HCT116 (cell line): ENCODE measurements at regions not wholly inside any gene's neighbourhood (a gene's known extent, or its start where the extent isn't known, plus 50 kb on each side); places are given as distances from the start of the nearest gene placed in this dataset.

Experiments
- ATAC-seq: fragments of 200-7000 bp; cut with Tn5 transposase; 2 replicates; pipeline ENCODE4 v1.9.1; 2020; ENCODE audit warnings: mild to moderate bottlenecking, moderate library complexity
- BruUV-seq: library from RNA; stranded (reverse); fragments of 400-500 nt; replicated peaks from 2 replicates; lab custom pipeline; 2021; lab: Mats Ljungman, UMichigan
- CTCF ChIA-PET: fragments of 300-600 bp; sonication (Branson Sonifier 250); formaldehyde crosslinking; loops from one replicate; lab custom pipeline; 2021; ENCODE audit warnings: antibody characterized with exemption; lab: Charles Lee
- POLR2A ChIA-PET: fragments of 300-600, 350-600 bp; sonication (Branson Sonifier 250); formaldehyde crosslinking; loops from one replicate; lab custom pipeline; 2021; ENCODE audit warnings: antibody characterized with exemption; lab: Charles Lee
- RAD21 ChIA-PET, 2 experiments: fragments of 300-600 bp; sonication (Branson Sonifier 250); formaldehyde crosslinking; loops; one replicate each; lab custom pipeline; 2023; ENCODE audit warnings: low total read pairs in 2 of 2; ENCODE audit not compliant: uncharacterized antibody in 2 of 2, unreplicated experiment in 2 of 2, low non-redundant PET in 1 of 2; lab: Charles Lee
- DNase-seq: peaks from one replicate; pipeline ENCODE4 v3.0.0-alpha.2; 2010; ENCODE audit warnings: low read depth, low spot score
- H2AFZ ChIP-seq: fragments of 200-600 bp; shearing (Covaris generic), sonication (generic); 2 replicates; pipeline ENCODE4 v1.6.1; 2017; ENCODE audit warnings: low read depth, mixed run types, mixed read lengths, antibody characterized with exemption, low read length; ENCODE audit not compliant: poor library complexity, severe bottlenecking
- H3K27ac ChIP-seq: 2 replicates; pipeline ENCODE4 v1.5.1; 2012; ENCODE audit warnings: low read depth, low read length
- H3K27me3 ChIP-seq: fragments of 200-600 bp; sonication (generic); 2 replicates; pipeline ENCODE4 v1.6.1; 2016; ENCODE audit warnings: mixed run types, low read length, mixed read lengths; ENCODE audit not compliant: insufficient read depth
- H3K36me3 ChIP-seq, 2 experiments: fragments of 200-500 bp in 1 of 2; fragments of 200-600 bp in 1 of 2; sonication (Bioruptor generic) in 1 of 2; sonication (generic) in 1 of 2; 2 replicates each; pipeline versions ENCODE4 v1.5.1 to v1.6.1; 2014 to 2016; ENCODE audit warnings: low read length in 2 of 2, inconsistent platforms in 1 of 2, mixed read lengths in 1 of 2, mixed run types in 1 of 2; ENCODE audit not compliant: insufficient read depth in 2 of 2, control insufficient read depth in 1 of 2
- H3K4me1 ChIP-seq, 2 experiments: fragments of 200-600 bp in 1 of 2; sonication (generic) in 1 of 2; 2 replicates each; pipeline versions ENCODE4 v1.5.1 to v1.6.1; 2012 to 2017; ENCODE audit warnings: low read length in 2 of 2, inconsistent platforms in 1 of 2, mild to moderate bottlenecking in 1 of 2, mixed read lengths in 1 of 2, mixed run types in 1 of 2, moderate library complexity in 1 of 2; ENCODE audit not compliant: insufficient read depth in 2 of 2, control insufficient read depth in 1 of 2
- H3K4me2 ChIP-seq: fragments of 200-600 bp; sonication (generic); 2 replicates; pipeline ENCODE4 v1.6.1; 2017; ENCODE audit warnings: mixed run types, low read length, mixed read lengths
- H3K4me3 ChIP-seq, 2 experiments: fragments of 200-600 bp in 1 of 2; sonication (generic) in 1 of 2; replicated peaks in 1 of 2; 2 replicates each; pipeline ENCODE4 v1.5.1; 2011 to 2016; ENCODE audit warnings: low read length in 2 of 2, control low read depth in 1 of 2, low read depth in 1 of 2, mild to moderate bottlenecking in 1 of 2, mixed read lengths in 1 of 2, mixed run types in 1 of 2
- H3K79me2 ChIP-seq: fragments of 200-600 bp; sonication (generic); 2 replicates; pipeline ENCODE4 v1.6.1; 2017; ENCODE audit warnings: mild to moderate bottlenecking, mixed run types, low read length, moderate library complexity, mixed read lengths; ENCODE audit not compliant: insufficient read depth
- H3K9ac ChIP-seq: fragments of 200-600 bp; sonication (generic); 2 replicates; pipeline ENCODE4 v1.6.1; 2016; ENCODE audit warnings: low read length, mixed read lengths
- H3K9me2 ChIP-seq: fragments of 200-600 bp; sonication (generic), shearing (Covaris generic); 2 replicates; pipeline ENCODE4 v1.6.1; 2017; ENCODE audit warnings: mixed run types, mild to moderate bottlenecking, moderate library complexity; ENCODE audit not compliant: insufficient read depth
- H3K9me3 ChIP-seq, 2 experiments: fragments of 200-500 bp in 1 of 2; fragments of 200-600 bp in 1 of 2; sonication (Bioruptor generic) in 1 of 2; sonication (generic) in 1 of 2; 2 replicates each; pipeline ENCODE4 v1.6.1; 2014 to 2017; ENCODE audit warnings: low read length in 2 of 2, mixed read lengths in 2 of 2, inconsistent platforms in 1 of 2, low read depth in 1 of 2, mild to moderate bottlenecking in 1 of 2, mixed run types in 1 of 2, moderate library complexity in 1 of 2; ENCODE audit not compliant: control insufficient read depth in 1 of 2, insufficient read depth in 1 of 2
- H4K20me1 ChIP-seq: fragments of 200-600 bp; sonication (generic), shearing (Covaris generic); 2 replicates; pipeline ENCODE4 v1.6.1; 2017; ENCODE audit warnings: mixed run types, mild to moderate bottlenecking, moderate library complexity; ENCODE audit not compliant: insufficient read depth
- CBX3 ChIP-seq: IDR thresholded peaks from 2 replicates; pipeline ENCODE4 v1.6.1; 2012; ENCODE audit warnings: low read depth
- CEBPB ChIP-seq: IDR thresholded peaks from 2 replicates; pipeline ENCODE4 v1.6.1; 2012; ENCODE audit warnings: low read depth
- ELF1 ChIP-seq: IDR thresholded peaks from 2 replicates; pipeline ENCODE4 v1.6.1; 2012; ENCODE audit warnings: low read depth, borderline replicate concordance
- EZH2 ChIP-seq: fragments of 200-600 bp; sonication (generic); IDR thresholded peaks from 2 replicates; pipeline ENCODE4 v1.6.1; 2017; ENCODE audit warnings: antibody characterized with exemption, mixed run types
- FOSL1 ChIP-seq: IDR thresholded peaks from 2 replicates; pipeline ENCODE4 v1.6.1; 2012; ENCODE audit warnings: low read depth
- POLR2A ChIP-seq: IDR thresholded peaks from 2 replicates; pipeline ENCODE4 v1.7.0; 2011; ENCODE audit warnings: borderline replicate concordance; ENCODE audit not compliant: insufficient read depth, insufficient read length; ENCODE audit errors: extremely low read depth
- POLR2AphosphoS5 ChIP-seq: IDR thresholded peaks from 2 replicates; pipeline ENCODE4 v1.6.1; 2011; ENCODE audit warnings: mild to moderate bottlenecking, low read depth, low read length, moderate library complexity
- RAD21 ChIP-seq: IDR thresholded peaks from 2 replicates; pipeline ENCODE4 v1.6.1; 2012; ENCODE audit warnings: low read depth, mild to moderate bottlenecking
- SRF ChIP-seq: IDR thresholded peaks from 2 replicates; pipeline ENCODE4 v1.6.1; 2012; ENCODE audit warnings: low read depth
- YY1 ChIP-seq: IDR thresholded peaks from 2 replicates; pipeline ENCODE4 v1.6.1; 2011; ENCODE audit warnings: low read length, low read depth, moderate library complexity, mild to moderate bottlenecking; ENCODE audit not compliant: insufficient replicate concordance; ENCODE audit errors: extremely low read depth
- ZNF274 ChIP-seq: fragments of 200-500 bp; sonication (Bioruptor generic); IDR thresholded peaks from 2 replicates; pipeline ENCODE4 v1.6.1; 2014; ENCODE audit warnings: mild to moderate bottlenecking, low read depth, low read length, inconsistent platforms
- intact Hi-C: fragments of 100-400 bp; cut with micrococcal nuclease; formaldehyde crosslinking; loops from 2 replicates; pipeline ENCODE4 v1.10.0; 2022
- TF ChIP-seq, protein P1 (sequence below): IDR thresholded peaks from 2 replicates; pipeline ENCODE4 v1.6.1; 2012; ENCODE audit warnings: low read depth
- TF ChIP-seq, protein P2 (sequence below), 3 experiments: fragments of 200-600 bp in 1 of 3; sonication (generic) in 1 of 3; IDR thresholded peaks in 2 of 3; conservative IDR thresholded peaks in 1 of 3; 2 replicates each; pipeline ENCODE4 v1.5.1; 2012 to 2017; ENCODE audit warnings: low read depth in 2 of 3, low read length in 2 of 3, antibody characterized with exemption in 1 of 3, borderline replicate concordance in 1 of 3, control low read depth in 1 of 3, mild to moderate bottlenecking in 1 of 3, mixed read lengths in 1 of 3, mixed run types in 1 of 3, moderate library complexity in 1 of 3; ENCODE audit not compliant: insufficient read depth in 1 of 3
- TF ChIP-seq, protein P3 (sequence below): IDR thresholded peaks from 2 replicates; pipeline ENCODE4 v1.6.1; 2012

DNA sequence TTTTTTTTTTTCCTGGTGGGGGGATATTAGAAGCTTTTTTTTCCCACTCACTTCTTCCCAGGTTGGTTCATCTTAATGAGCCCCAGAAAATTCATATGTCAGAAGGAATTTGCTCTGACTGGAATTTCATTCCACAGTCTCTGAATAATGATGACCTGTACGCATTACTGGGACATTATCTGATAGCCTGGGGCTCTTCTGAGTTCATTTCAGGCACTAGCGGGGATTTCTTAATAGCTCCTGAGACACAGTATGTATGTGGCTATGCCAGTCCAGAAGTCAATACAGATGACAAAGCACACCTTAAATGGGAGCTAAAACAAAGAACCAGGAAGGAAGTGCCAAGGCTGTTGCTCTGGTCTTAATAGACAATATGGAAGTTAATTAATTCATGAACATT, 295.2 kb upstream of the IGFBP7 start:
- no peak overlapping the region for H3K4me3 ChIP-seq
- no peaks in the 10 kb centered on the region for H4K20me1 ChIP-seq
- H3K36me3 ChIP-seq: no peaks in the 10 kb centered on the region
- ATAC-seq (no peak), DNase-seq (no peak)
- TF ChIP-seq YY1: no peak
- TF ChIP-seq POLR2AphosphoS5: no peak
- no peak for TF ChIP-seq SRF
- TF ChIP-seq, protein P1, sequence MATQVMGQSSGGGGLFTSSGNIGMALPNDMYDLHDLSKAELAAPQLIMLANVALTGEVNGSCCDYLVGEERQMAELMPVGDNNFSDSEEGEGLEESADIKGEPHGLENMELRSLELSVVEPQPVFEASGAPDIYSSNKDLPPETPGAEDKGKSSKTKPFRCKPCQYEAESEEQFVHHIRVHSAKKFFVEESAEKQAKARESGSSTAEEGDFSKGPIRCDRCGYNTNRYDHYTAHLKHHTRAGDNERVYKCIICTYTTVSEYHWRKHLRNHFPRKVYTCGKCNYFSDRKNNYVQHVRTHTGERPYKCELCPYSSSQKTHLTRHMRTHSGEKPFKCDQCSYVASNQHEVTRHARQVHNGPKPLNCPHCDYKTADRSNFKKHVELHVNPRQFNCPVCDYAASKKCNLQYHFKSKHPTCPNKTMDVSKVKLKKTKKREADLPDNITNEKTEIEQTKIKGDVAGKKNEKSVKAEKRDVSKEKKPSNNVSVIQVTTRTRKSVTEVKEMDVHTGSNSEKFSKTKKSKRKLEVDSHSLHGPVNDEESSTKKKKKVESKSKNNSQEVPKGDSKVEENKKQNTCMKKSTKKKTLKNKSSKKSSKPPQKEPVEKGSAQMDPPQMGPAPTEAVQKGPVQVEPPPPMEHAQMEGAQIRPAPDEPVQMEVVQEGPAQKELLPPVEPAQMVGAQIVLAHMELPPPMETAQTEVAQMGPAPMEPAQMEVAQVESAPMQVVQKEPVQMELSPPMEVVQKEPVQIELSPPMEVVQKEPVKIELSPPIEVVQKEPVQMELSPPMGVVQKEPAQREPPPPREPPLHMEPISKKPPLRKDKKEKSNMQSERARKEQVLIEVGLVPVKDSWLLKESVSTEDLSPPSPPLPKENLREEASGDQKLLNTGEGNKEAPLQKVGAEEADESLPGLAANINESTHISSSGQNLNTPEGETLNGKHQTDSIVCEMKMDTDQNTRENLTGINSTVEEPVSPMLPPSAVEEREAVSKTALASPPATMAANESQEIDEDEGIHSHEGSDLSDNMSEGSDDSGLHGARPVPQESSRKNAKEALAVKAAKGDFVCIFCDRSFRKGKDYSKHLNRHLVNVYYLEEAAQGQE: no peak
- TF ChIP-seq FOSL1: no peak
- no peak for TF ChIP-seq ZNF274
- TF ChIP-seq, protein P2, sequence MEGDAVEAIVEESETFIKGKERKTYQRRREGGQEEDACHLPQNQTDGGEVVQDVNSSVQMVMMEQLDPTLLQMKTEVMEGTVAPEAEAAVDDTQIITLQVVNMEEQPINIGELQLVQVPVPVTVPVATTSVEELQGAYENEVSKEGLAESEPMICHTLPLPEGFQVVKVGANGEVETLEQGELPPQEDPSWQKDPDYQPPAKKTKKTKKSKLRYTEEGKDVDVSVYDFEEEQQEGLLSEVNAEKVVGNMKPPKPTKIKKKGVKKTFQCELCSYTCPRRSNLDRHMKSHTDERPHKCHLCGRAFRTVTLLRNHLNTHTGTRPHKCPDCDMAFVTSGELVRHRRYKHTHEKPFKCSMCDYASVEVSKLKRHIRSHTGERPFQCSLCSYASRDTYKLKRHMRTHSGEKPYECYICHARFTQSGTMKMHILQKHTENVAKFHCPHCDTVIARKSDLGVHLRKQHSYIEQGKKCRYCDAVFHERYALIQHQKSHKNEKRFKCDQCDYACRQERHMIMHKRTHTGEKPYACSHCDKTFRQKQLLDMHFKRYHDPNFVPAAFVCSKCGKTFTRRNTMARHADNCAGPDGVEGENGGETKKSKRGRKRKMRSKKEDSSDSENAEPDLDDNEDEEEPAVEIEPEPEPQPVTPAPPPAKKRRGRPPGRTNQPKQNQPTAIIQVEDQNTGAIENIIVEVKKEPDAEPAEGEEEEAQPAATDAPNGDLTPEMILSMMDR (IDR thresholded peaks at IDR 0.05 in 2 of 3, conservative IDR thresholded peaks at IDR 0.05 in 1 of 3; ENCODE audit: borderline replicate concordance in 1 of 3, insufficient read depth in 1 of 3, low read depth in 2 of 3, low read length in 2 of 3): no peak
- TF ChIP-seq CEBPB: no peak
- no peak for TF ChIP-seq RAD21
- TF ChIP-seq, protein P3, sequence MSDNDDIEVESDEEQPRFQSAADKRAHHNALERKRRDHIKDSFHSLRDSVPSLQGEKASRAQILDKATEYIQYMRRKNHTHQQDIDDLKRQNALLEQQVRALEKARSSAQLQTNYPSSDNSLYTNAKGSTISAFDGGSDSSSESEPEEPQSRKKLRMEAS: no peak
- no peak for TF ChIP-seq POLR2A
- TF ChIP-seq EZH2: no peak
- no peak for TF ChIP-seq ELF1
- TF ChIP-seq CBX3: no peak
- intact Hi-C loops: no loop called here
- no peaks in the 10 kb centered on the region for H3K27me3 ChIP-seq
- BruUV-seq: no TSS peak
- H2AFZ ChIP-seq: no peak overlapping the region
- ChIA-PET POLR2A (no interaction called here), CTCF (no interaction called here), RAD21 (no interaction called here)
- no peaks in the 10 kb centered on the region for H3K9me2 ChIP-seq
- H3K4me2 ChIP-seq: no peak overlapping the region
- no peaks in the 10 kb centered on the region for H3K4me1 ChIP-seq
- H3K9ac ChIP-seq: no peak overlapping the region
- H3K79me2 ChIP-seq: no peaks in the 10 kb centered on the region
- no peaks in the 10 kb centered on the region for H3K9me3 ChIP-seq
- no peak overlapping the region for H3K27ac ChIP-seq
